Immature natural killer cell (primary cell): ENCODE measurements at regions not wholly inside any gene's neighbourhood (a gene's known extent, or its start where the extent isn't known, plus 50 kb on each side); places are given as distances from the start of the nearest gene placed in this dataset.
A peak's percentile ranks its signal among the peaks of the same experiment; 100 is the strongest.

Experiments
- DNase-seq, 3 donors: peaks; one replicate each; pipeline ENCODE4 v3.0.0; 2022; ENCODE audit warnings: mixed read lengths in 1 of 3
- H3K27ac Mint-ChIP-seq, 6 donors: one replicate each; pipeline ENCODE4 v1.8.0; 2020; ENCODE audit warnings: mixed read lengths in 6 of 6, mild to moderate bottlenecking in 5 of 6, inconsistent platforms in 4 of 6, moderate library complexity in 3 of 6
- H3K27me3 Mint-ChIP-seq, 3 donors: one replicate each; pipeline ENCODE4 v1.8.0; 2020 to 2021; ENCODE audit warnings: low read depth in 3 of 3, mild to moderate bottlenecking in 3 of 3, mixed read lengths in 3 of 3, moderate library complexity in 3 of 3, inconsistent platforms in 1 of 3
- H3K36me3 Mint-ChIP-seq, 3 donors: one replicate each; pipeline ENCODE4 v1.8.0; 2020; ENCODE audit warnings: mixed read lengths in 3 of 3, inconsistent platforms in 2 of 3, mild to moderate bottlenecking in 2 of 3
- H3K4me1 Mint-ChIP-seq, 2 donors: one replicate each; pipeline ENCODE4 v1.8.0; 2020; ENCODE audit warnings: inconsistent platforms in 2 of 2, mild to moderate bottlenecking in 2 of 2, mixed read lengths in 2 of 2, moderate library complexity in 1 of 2
- H3K4me3 Mint-ChIP-seq, 5 donors: one replicate each; pipeline ENCODE4 v1.8.0; 2020; ENCODE audit warnings: mild to moderate bottlenecking in 5 of 5, mixed read lengths in 5 of 5, inconsistent platforms in 3 of 5, moderate library complexity in 3 of 5
- H3K9me3 Mint-ChIP-seq, 6 donors: one replicate each; pipeline ENCODE4 v1.8.0; 2020; ENCODE audit warnings: mild to moderate bottlenecking in 6 of 6, mixed read lengths in 6 of 6, inconsistent platforms in 4 of 6, moderate library complexity in 3 of 6

- no peak for DNase-seq
- Mint-ChIP-seq H3K4me1 (no peaks in the 10 kb centered on the region), H3K27ac (no peak overlapping the region), H3K9me3 (no peaks in the 10 kb centered on the region), H3K27me3 (peaks cover under 1 to 8% (median 4%) of the 10 kb centered on the region in 3 donors), H3K36me3 (no peaks in the 10 kb centered on the region), H3K4me3 (no peak overlapping the region)
Observed at GRCh38 chr7:27346531-27347275, 104.1 kb downstream of the EVX1 start.

GRCh38 chr7:27347276-27347640 is 104.7 kb downstream of the EVX1 start:
- H3K27ac Mint-ChIP-seq = no peak overlapping the region
- DNase-seq = no peak
- H3K27me3 Mint-ChIP-seq = peaks cover 2 to 7% (median 4%) of the 10 kb centered on the region in 3 donors
- H3K4me1 Mint-ChIP-seq = no peaks in the 10 kb centered on the region
- no peaks in the 10 kb centered on the region for H3K36me3 Mint-ChIP-seq
- H3K4me3 Mint-ChIP-seq = no peak overlapping the region
- H3K9me3 Mint-ChIP-seq = no peaks in the 10 kb centered on the region

GRCh38 chr7:27349621-27350020 is 107.0 kb downstream of the EVX1 start:
- H3K36me3 Mint-ChIP-seq = no peaks in the 10 kb centered on the region
- H3K27ac Mint-ChIP-seq = no peak overlapping the region
- H3K9me3 Mint-ChIP-seq = no peaks in the 10 kb centered on the region
- H3K4me3 Mint-ChIP-seq = no peak overlapping the region
- H3K4me1 Mint-ChIP-seq = peaks cover 0 to 3% of the 10 kb centered on the region in 2 donors
- no peak for DNase-seq
- H3K27me3 Mint-ChIP-seq = peaks cover 2 to 9% (median 3%) of the 10 kb centered on the region in 3 donors

- peaks cover 0 to 3% of the 10 kb centered on the region in 2 donors for H3K4me1 Mint-ChIP-seq
- H3K9me3 Mint-ChIP-seq = no peaks in the 10 kb centered on the region
- DNase-seq = no peak
- H3K27me3 Mint-ChIP-seq = peaks cover 1 to 15% (median 2%) of the 10 kb centered on the region in 3 donors
- H3K4me3 Mint-ChIP-seq = no peak overlapping the region
- no peak overlapping the region for H3K27ac Mint-ChIP-seq
- H3K36me3 Mint-ChIP-seq = no peaks in the 10 kb centered on the region
Observed at GRCh38 chr7:27351137-27351536, 108.5 kb downstream of the EVX1 start.

DNA sequence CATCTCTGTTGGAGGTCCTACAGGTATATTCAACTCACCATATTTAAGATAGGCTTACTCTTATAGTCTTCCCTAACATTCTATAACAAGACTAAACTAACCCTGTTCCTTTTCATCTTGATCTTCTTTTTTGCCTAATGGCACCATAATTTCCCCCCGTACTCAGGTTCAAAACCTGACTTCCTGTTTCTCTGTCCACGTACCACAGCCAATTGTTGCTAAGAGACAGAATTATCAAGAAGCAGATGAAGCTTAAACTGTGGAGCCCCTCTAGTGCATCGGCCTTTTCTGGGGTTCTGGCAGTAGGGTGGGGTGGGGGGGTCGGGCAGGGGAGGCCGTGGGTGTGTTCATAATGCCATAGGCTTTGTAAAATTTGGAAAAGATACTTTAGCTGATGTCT is 109.2 kb downstream of the EVX1 start:
- no peak overlapping the region for H3K27ac Mint-ChIP-seq
- H3K4me3 Mint-ChIP-seq = no peak overlapping the region
- H3K27me3 Mint-ChIP-seq = peaks cover 1 to 15% (median 2%) of the 10 kb centered on the region in 3 donors
- DNase-seq = no peak
- H3K4me1 Mint-ChIP-seq = peaks cover 0 to 3% of the 10 kb centered on the region in 2 donors
- H3K9me3 Mint-ChIP-seq = no peaks in the 10 kb centered on the region
- H3K36me3 Mint-ChIP-seq = no peaks in the 10 kb centered on the region

DNA sequence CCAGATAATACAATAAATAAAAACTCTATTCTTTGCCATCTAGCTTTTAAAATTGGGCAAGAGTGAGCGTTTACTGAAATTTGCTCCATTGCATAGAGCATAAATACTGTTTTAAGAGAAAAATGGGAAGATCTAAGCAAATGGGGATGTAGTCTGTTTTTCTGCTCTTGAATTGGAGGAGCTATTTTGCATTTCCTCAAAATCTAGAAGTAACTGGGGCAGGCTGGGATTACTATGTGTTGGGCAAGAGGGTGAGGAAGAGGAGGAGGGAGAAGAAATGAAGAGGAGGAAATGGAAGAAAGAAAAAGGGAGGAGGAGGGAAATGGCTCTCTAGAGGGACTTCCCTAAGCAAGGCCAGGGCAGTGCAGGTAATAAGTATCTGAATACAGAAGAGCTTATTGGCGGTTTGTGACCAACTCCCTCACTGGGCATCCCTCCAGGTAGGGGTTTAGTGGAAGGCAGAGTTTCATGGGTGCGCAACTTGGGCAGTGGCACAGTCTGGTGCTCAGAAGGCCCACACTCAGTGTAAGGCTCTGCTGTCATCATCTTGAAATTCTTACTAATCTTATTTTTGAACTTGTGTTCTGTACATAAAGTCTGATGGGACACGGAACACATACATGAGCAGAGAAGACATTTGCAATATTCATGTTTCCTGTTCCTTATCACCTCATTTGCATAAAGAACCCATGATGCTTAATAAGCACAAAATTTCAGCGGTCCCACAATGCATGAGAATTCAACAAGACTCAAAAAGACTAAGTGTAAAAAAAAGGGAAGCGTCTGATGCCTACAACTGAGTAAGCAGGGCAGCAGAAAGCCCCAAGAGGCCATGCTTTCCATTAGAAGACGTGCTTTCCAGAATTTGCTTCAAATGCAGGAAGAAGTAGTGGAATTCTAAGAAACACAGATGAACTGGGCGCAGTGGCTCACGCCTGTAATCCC is 116.9 kb downstream of the EVX1 start:
- Mint-ChIP-seq H3K4me1 (no peaks in the 10 kb centered on the region), H3K4me3 (no peak overlapping the region), H3K27me3 (peaks cover 1 to 27% (median 3%) of the 10 kb centered on the region in 3 donors), H3K36me3 (no peaks in the 10 kb centered on the region), H3K27ac (no peak overlapping the region), H3K9me3 (peaks cover 0 to 2% (median 0%) of the 10 kb centered on the region in 6 donors)
- no peak for DNase-seq

GRCh38 chr7:27361522-27361921 is 118.9 kb downstream of the EVX1 start:
- no peak for DNase-seq
- no peaks in the 10 kb centered on the region for H3K36me3 Mint-ChIP-seq
- no peaks in the 10 kb centered on the region for H3K4me1 Mint-ChIP-seq
- H3K9me3 Mint-ChIP-seq = peaks cover 0 to 2% (median 0%) of the 10 kb centered on the region in 6 donors
- H3K4me3 Mint-ChIP-seq = no peak overlapping the region
- no peak overlapping the region for H3K27ac Mint-ChIP-seq
- peaks cover 1 to 21% (median 3%) of the 10 kb centered on the region in 3 donors for H3K27me3 Mint-ChIP-seq

DNA sequence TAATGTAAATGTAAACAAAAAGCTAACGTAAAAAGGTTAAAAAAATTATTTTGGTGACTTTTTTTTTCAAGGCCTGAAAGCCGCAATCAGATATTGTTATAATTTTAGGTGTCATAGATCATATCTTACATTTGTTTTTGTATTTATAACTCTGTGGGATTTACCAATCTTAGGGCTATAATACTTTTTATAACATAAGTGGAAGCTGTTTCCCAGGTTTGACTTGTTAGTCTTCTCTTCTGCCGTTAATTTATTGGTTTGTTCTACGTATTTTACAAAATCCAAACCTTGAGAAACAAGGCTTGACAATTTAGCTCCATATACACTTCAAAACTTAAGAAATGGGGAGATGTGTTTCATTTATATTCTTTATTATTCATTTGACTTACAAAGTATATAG is 119.4 kb downstream of the EVX1 start:
- no peak overlapping the region for H3K4me3 Mint-ChIP-seq
- peaks cover 1 to 20% (median 3%) of the 10 kb centered on the region in 3 donors for H3K27me3 Mint-ChIP-seq
- peaks cover 0 to 2% (median 0%) of the 10 kb centered on the region in 6 donors for H3K9me3 Mint-ChIP-seq
- DNase-seq = no peak
- H3K27ac Mint-ChIP-seq = no peak overlapping the region
- no peaks in the 10 kb centered on the region for H3K4me1 Mint-ChIP-seq
- H3K36me3 Mint-ChIP-seq = no peaks in the 10 kb centered on the region

- no peak for DNase-seq
- peaks cover 0 to 2% (median 0%) of the 10 kb centered on the region in 6 donors for H3K9me3 Mint-ChIP-seq
- H3K4me3 Mint-ChIP-seq = no peak overlapping the region
- no peaks in the 10 kb centered on the region for H3K36me3 Mint-ChIP-seq
- H3K27ac Mint-ChIP-seq = no peak overlapping the region
- H3K27me3 Mint-ChIP-seq = peaks cover 1 to 6% (median 4%) of the 10 kb centered on the region in 3 donors
- H3K4me1 Mint-ChIP-seq = no peaks in the 10 kb centered on the region
Observed at GRCh38 chr7:27364344-27364758, 121.7 kb downstream of the EVX1 start.

GRCh38 chr7:27367179-27367932 is 124.8 kb downstream of the EVX1 start:
- H3K27ac Mint-ChIP-seq = peak overlapping the region in 1 of 6 donors; percentile 32
- no peak for DNase-seq

GRCh38 chr7:27367933-27368549 is 125.4 kb downstream of the EVX1 start:
- Mint-ChIP-seq H3K36me3 (no peaks in the 10 kb centered on the region), H3K4me1 (peaks cover 0 to 10% of the 10 kb centered on the region in 2 donors), H3K9me3 (peaks cover 0 to 2% (median 0%) of the 10 kb centered on the region in 6 donors), H3K4me3 (no peak overlapping the region), H3K27ac (no peak overlapping the region), H3K27me3 (peaks cover 0 to 4% (median 3%) of the 10 kb centered on the region in 3 donors)
- peak; percentile 17 to 37 (median 31) for DNase-seq

More at GRCh38 chr7:27367179-27367932, 124.8 kb downstream of the EVX1 start:
- H3K4me1 Mint-ChIP-seq = peaks cover 0 to 5% of the 10 kb centered on the region in 2 donors
- H3K36me3 Mint-ChIP-seq = no peaks in the 10 kb centered on the region
- no peak overlapping the region for H3K4me3 Mint-ChIP-seq
- H3K9me3 Mint-ChIP-seq = peaks cover 0 to 2% (median 0%) of the 10 kb centered on the region in 6 donors
- H3K27me3 Mint-ChIP-seq = peaks cover 0 to 4% (median 2%) of the 10 kb centered on the region in 3 donors

- peaks cover 0 to 10% of the 10 kb centered on the region in 2 donors for H3K4me1 Mint-ChIP-seq
- no peak for DNase-seq
- no peak overlapping the region for H3K27ac Mint-ChIP-seq
- H3K27me3 Mint-ChIP-seq = peaks cover 0 to 14% (median 4%) of the 10 kb centered on the region in 3 donors
- no peak overlapping the region for H3K4me3 Mint-ChIP-seq
- no peaks in the 10 kb centered on the region for H3K36me3 Mint-ChIP-seq
- H3K9me3 Mint-ChIP-seq = peaks cover 0 to 2% (median 0%) of the 10 kb centered on the region in 6 donors
Observed at GRCh38 chr7:27374958-27375841, 132.6 kb downstream of the EVX1 start.
